CD4-positive, CD25-positive, alpha-beta regulatory T cell (primary cell): ENCODE measurements at regions not wholly inside any gene's neighbourhood (a gene's known extent, or its start where the extent isn't known, plus 50 kb on each side); places are given as distances from the start of the nearest gene placed in this dataset.

Experiments used
- ATAC-seq, 2 donors: fragments of 150-1000 bp; cut with Tn5 transposase; one replicate each; pipeline ENCODE4 v1.10.0; 2021; ENCODE audit warnings: low read depth in 2 of 2, moderate number of reproducible peaks in 2 of 2, moderate library complexity in 1 of 2
- DNase-seq, 3 donors: peaks; one replicate each; pipeline versions ENCODE4 v3.0.0 to v3.0.0-alpha.2; 2012 to 2022; ENCODE audit warnings: mixed read lengths in 1 of 3
- H3K27ac ChIP-seq: one replicate; pipeline ENCODE4 v1.7.0; 2013; ENCODE audit warnings: mild to moderate bottlenecking, low read length; ENCODE audit not compliant: insufficient read depth, poor library complexity, severe bottlenecking
- H3K27me3 ChIP-seq: one replicate; pipeline ENCODE4 v1.7.0; 2013; ENCODE audit warnings: low read length; ENCODE audit not compliant: control insufficient read depth, insufficient read depth
- H3K36me3 ChIP-seq: one replicate; pipeline ENCODE4 v1.7.0; 2013; ENCODE audit warnings: mild to moderate bottlenecking, low read length, moderate library complexity; ENCODE audit not compliant: control insufficient read depth, insufficient read depth
- H3K4me1 ChIP-seq: 2 replicates; pipeline ENCODE4 v1.7.0; 2013; ENCODE audit warnings: mild to moderate bottlenecking, low read length; ENCODE audit not compliant: insufficient read depth, control insufficient read depth, poor library complexity, severe bottlenecking
- H3K4me3 ChIP-seq: one replicate; pipeline ENCODE4 v1.7.0; 2013; ENCODE audit warnings: low read depth, mild to moderate bottlenecking, low read length, moderate library complexity
- H3K9me3 ChIP-seq, 2 experiments: 1 replicate in 1 of 2; 2 replicates in 1 of 2; pipeline ENCODE4 v1.7.0; 2013; ENCODE audit warnings: low read length in 2 of 2, mild to moderate bottlenecking in 1 of 2, moderate library complexity in 1 of 2; ENCODE audit not compliant: control insufficient read depth in 2 of 2
- H3K27ac Mint-ChIP-seq, 3 donors: one replicate each; pipeline ENCODE4 v1.8.0; 2020 to 2022; ENCODE audit warnings: mild to moderate bottlenecking in 3 of 3, mixed read lengths in 3 of 3, moderate library complexity in 2 of 3
- H3K27me3 Mint-ChIP-seq: one replicate; pipeline ENCODE4 v1.8.0; 2022; ENCODE audit warnings: mild to moderate bottlenecking, mixed read lengths
- H3K36me3 Mint-ChIP-seq: one replicate; pipeline ENCODE4 v1.8.0; 2020; ENCODE audit warnings: mixed read lengths
- H3K4me1 Mint-ChIP-seq, 4 donors: one replicate each; pipeline ENCODE4 v1.8.0; 2020 to 2022; ENCODE audit warnings: mixed read lengths in 4 of 4, mild to moderate bottlenecking in 1 of 4
- H3K4me3 Mint-ChIP-seq, 4 donors: one replicate each; pipeline ENCODE4 v1.8.0; 2020 to 2022; ENCODE audit warnings: mild to moderate bottlenecking in 4 of 4, mixed read lengths in 4 of 4, moderate library complexity in 3 of 4
- H3K9me3 Mint-ChIP-seq, 7 donors: one replicate each; pipeline ENCODE4 v1.8.0; 2020 to 2022; ENCODE audit warnings: mixed read lengths in 7 of 7, mild to moderate bottlenecking in 3 of 7, moderate library complexity in 2 of 7

GRCh38 chr17:5677620-5678019 is 93.3 kb upstream of the NLRP1 start:
- Histone ChIP-seq H3K27me3 (peaks cover 5% of the 10 kb centered on the region), H3K27ac (no peak overlapping the region), H3K4me1 (no peaks in the 10 kb centered on the region), H3K9me3 (no peaks in the 10 kb centered on the region), H3K36me3 (no peaks in the 10 kb centered on the region), H3K4me3 (no peak overlapping the region)
- ATAC-seq = no peak
- Mint-ChIP-seq H3K27me3 (peaks cover 40% of the 10 kb centered on the region), H3K36me3 (no peaks in the 10 kb centered on the region), H3K4me1 (no peaks in the 10 kb centered on the region), H3K9me3 (peaks cover 0 to 4% (median 2%) of the 10 kb centered on the region in 7 donors), H3K27ac (no peak overlapping the region), H3K4me3 (no peak overlapping the region)
- DNase-seq = no peak

- no peaks in the 10 kb centered on the region for H3K36me3 Mint-ChIP-seq
- no peaks in the 10 kb centered on the region for H3K9me3 ChIP-seq
Observed at GRCh38 chr17:5678171-5678570, 93.9 kb upstream of the NLRP1 start.

GRCh38 chr17:5680766-5681165 is 96.5 kb upstream of the NLRP1 start:
- H3K9me3 ChIP-seq = no peaks in the 10 kb centered on the region
- Mint-ChIP-seq H3K9me3 (peaks cover 0 to 4% (median 0%) of the 10 kb centered on the region in 7 donors), H3K36me3 (no peaks in the 10 kb centered on the region), H3K4me3 (no peak overlapping the region), H3K4me1 (peaks cover 0 to 2% (median 0%) of the 10 kb centered on the region in 4 donors), H3K27ac (no peak overlapping the region), H3K27me3 (peaks cover 47% of the 10 kb centered on the region)
- no peak overlapping the region for H3K27ac ChIP-seq
- no peaks in the 10 kb centered on the region for H3K4me1 ChIP-seq
- H3K4me3 ChIP-seq = no peak overlapping the region
- DNase-seq (no peak), ATAC-seq (no peak)
- H3K27me3 ChIP-seq = peaks cover 5% of the 10 kb centered on the region
- no peaks in the 10 kb centered on the region for H3K36me3 ChIP-seq

More at GRCh38 chr17:5678171-5678570, 93.9 kb upstream of the NLRP1 start:
- no peak for DNase-seq
- Mint-ChIP-seq H3K9me3 (peaks cover 0 to 4% (median 2%) of the 10 kb centered on the region in 7 donors), H3K4me1 (no peaks in the 10 kb centered on the region), H3K4me3 (no peak overlapping the region), H3K27me3 (peaks cover 45% of the 10 kb centered on the region), H3K27ac (no peak overlapping the region)
- Histone ChIP-seq H3K4me3 (no peak overlapping the region), H3K4me1 (no peaks in the 10 kb centered on the region), H3K27me3 (peaks cover 5% of the 10 kb centered on the region), H3K36me3 (no peaks in the 10 kb centered on the region), H3K27ac (no peak overlapping the region)
- no peak for ATAC-seq

- no peak overlapping the region for H3K4me3 ChIP-seq
- H3K36me3 Mint-ChIP-seq = no peaks in the 10 kb centered on the region
- no peaks in the 10 kb centered on the region for H3K36me3 ChIP-seq
- DNase-seq (no peak), ATAC-seq (no peak)
- H3K9me3 Mint-ChIP-seq = peaks cover 0 to 5% (median 0%) of the 10 kb centered on the region in 7 donors
- peaks cover 3% of the 10 kb centered on the region for H3K27me3 ChIP-seq
- H3K4me1 Mint-ChIP-seq = peaks cover 0 to 2% (median 0%) of the 10 kb centered on the region in 4 donors
- no peak overlapping the region for H3K27ac ChIP-seq
- H3K9me3 ChIP-seq = no peaks in the 10 kb centered on the region
- peaks cover 38% of the 10 kb centered on the region for H3K27me3 Mint-ChIP-seq
- H3K4me1 ChIP-seq = no peaks in the 10 kb centered on the region
- H3K27ac Mint-ChIP-seq = no peak overlapping the region
- H3K4me3 Mint-ChIP-seq = no peak overlapping the region
Observed at GRCh38 chr17:5683241-5683640, 98.9 kb upstream of the NLRP1 start.

GRCh38 chr17:5686074-5686635 is 101.8 kb upstream of the NLRP1 start:
- Mint-ChIP-seq H3K27ac (no peak overlapping the region), H3K4me1 (peaks cover 0 to 2% (median 0%) of the 10 kb centered on the region in 4 donors), H3K27me3 (peaks cover 25% of the 10 kb centered on the region), H3K4me3 (no peak overlapping the region), H3K9me3 (peaks cover 0 to 5% (median 0%) of the 10 kb centered on the region in 7 donors), H3K36me3 (peaks cover 3% of the 10 kb centered on the region)
- Histone ChIP-seq H3K4me3 (no peak overlapping the region), H3K27ac (no peak overlapping the region), H3K9me3 (no peaks in the 10 kb centered on the region), H3K36me3 (no peaks in the 10 kb centered on the region), H3K27me3 (peaks cover under 1% of the 10 kb centered on the region), H3K4me1 (no peaks in the 10 kb centered on the region)
- no peak for DNase-seq
- no peak for ATAC-seq

- Mint-ChIP-seq H3K9me3 (peaks cover 0 to 4% (median 0%) of the 10 kb centered on the region in 7 donors), H3K27ac (no peak overlapping the region), H3K27me3 (peaks cover 12% of the 10 kb centered on the region), H3K4me3 (no peak overlapping the region), H3K4me1 (peaks cover 0 to 2% (median 0%) of the 10 kb centered on the region in 4 donors), H3K36me3 (peaks cover 3% of the 10 kb centered on the region)
- DNase-seq (no peak), ATAC-seq (no peak)
- no peaks in the 10 kb centered on the region for H3K9me3 ChIP-seq
- H3K36me3 ChIP-seq = no peaks in the 10 kb centered on the region
- H3K27me3 ChIP-seq = no peaks in the 10 kb centered on the region
- no peaks in the 10 kb centered on the region for H3K4me1 ChIP-seq
- H3K4me3 ChIP-seq = no peak overlapping the region
- no peak overlapping the region for H3K27ac ChIP-seq
Observed at GRCh38 chr17:5687646-5688045, 103.3 kb upstream of the NLRP1 start.

- DNase-seq (no peak), ATAC-seq (no peak)
- Histone ChIP-seq H3K4me3 (no peak overlapping the region), H3K36me3 (no peaks in the 10 kb centered on the region), H3K27me3 (peaks cover under 1% of the 10 kb centered on the region), H3K9me3 (no peaks in the 10 kb centered on the region), H3K4me1 (no peaks in the 10 kb centered on the region), H3K27ac (no peak overlapping the region)
- Mint-ChIP-seq H3K36me3 (peaks cover 3% of the 10 kb centered on the region), H3K9me3 (peaks cover 0 to 2% (median 0%) of the 10 kb centered on the region in 7 donors), H3K4me1 (no peaks in the 10 kb centered on the region), H3K4me3 (no peak overlapping the region), H3K27me3 (peaks cover 4% of the 10 kb centered on the region), H3K27ac (no peak overlapping the region)
Observed at GRCh38 chr17:5693821-5694220, 109.5 kb upstream of the NLRP1 start.

- Mint-ChIP-seq H3K4me1 (no peaks in the 10 kb centered on the region), H3K9me3 (peaks cover 0 to 4% (median 0%) of the 10 kb centered on the region in 7 donors), H3K27me3 (peaks cover 4% of the 10 kb centered on the region), H3K4me3 (no peak overlapping the region), H3K27ac (no peak overlapping the region), H3K36me3 (no peaks in the 10 kb centered on the region)
- H3K4me3 ChIP-seq = no peak overlapping the region
- no peak overlapping the region for H3K27ac ChIP-seq
- DNase-seq = no peak
- peaks cover 5% of the 10 kb centered on the region for H3K27me3 ChIP-seq
- no peak for ATAC-seq
- H3K4me1 ChIP-seq = no peaks in the 10 kb centered on the region
- no peaks in the 10 kb centered on the region for H3K9me3 ChIP-seq
- H3K36me3 ChIP-seq = no peaks in the 10 kb centered on the region
Observed at GRCh38 chr17:5694551-5694950, 110.2 kb upstream of the NLRP1 start.
